WTC11 (cell line): ENCODE measurements at regions not wholly inside any gene's neighbourhood (a gene's known extent, or its start where the extent isn't known, plus 50 kb on each side); places are given as distances from the start of the nearest gene placed in this dataset.

Source experiments
- ATAC-seq: fragments of 200-7000 bp; cut with Tn5 transposase; 2 replicates; pipeline ENCODE4 v1.10.0; 2021; ENCODE audit warnings: mild to moderate bottlenecking, moderate library complexity
- CTCF ChIA-PET: fragments of 300-600 bp; sonication (Branson Sonifier 250); formaldehyde crosslinking; loops from one replicate; lab custom pipeline; 2021; ENCODE audit warnings: antibody characterized with exemption; lab: Charles Lee
- POLR2A ChIA-PET: fragments of 350-600 bp; sonication (Branson Sonifier 250); formaldehyde crosslinking; loops from one replicate; lab custom pipeline; 2021; ENCODE audit warnings: antibody characterized with exemption; lab: Charles Lee
- DNase-seq: peaks from one replicate; pipeline ENCODE4 v3.0.0; 2021; ENCODE audit warnings: low spot score
- H3K27ac Mint-ChIP-seq: 2 replicates; pipeline ENCODE4 v1.8.0; 2021; ENCODE audit warnings: mixed read lengths
- H3K27me3 Mint-ChIP-seq: 2 replicates; pipeline ENCODE4 v1.8.0; 2021; ENCODE audit warnings: low read depth, mild to moderate bottlenecking, moderate library complexity, mixed read lengths
- H3K36me3 Mint-ChIP-seq: 2 replicates; pipeline ENCODE4 v1.8.0; 2021; ENCODE audit warnings: mixed read lengths
- H3K4me1 Mint-ChIP-seq: 2 replicates; pipeline ENCODE4 v1.8.0; 2022; ENCODE audit warnings: mixed read lengths
- H3K4me3 Mint-ChIP-seq: 2 replicates; pipeline ENCODE4 v1.8.0; 2021; ENCODE audit warnings: mild to moderate bottlenecking, moderate library complexity, mixed read lengths
- H3K9me3 Mint-ChIP-seq: 2 replicates; pipeline ENCODE4 v1.8.0; 2021; ENCODE audit warnings: mixed read lengths
- AFF4 ChIP-seq: sonication (generic); formaldehyde crosslinking; IDR thresholded peaks from 2 replicates; pipeline ENCODE4 v1.8.1; 2023; ENCODE audit warnings: mild to moderate bottlenecking, missing genetic modification reagents, borderline replicate concordance
- CBFB ChIP-seq: sonication (generic); formaldehyde crosslinking; IDR thresholded peaks from 2 replicates; pipeline ENCODE4 v1.8.1; 2022; ENCODE audit warnings: mild to moderate bottlenecking, low read depth, missing genetic modification reagents
- ESRRA ChIP-seq: sonication (generic); formaldehyde crosslinking; IDR thresholded peaks from 2 replicates; pipeline ENCODE4 v1.8.1; 2022; ENCODE audit warnings: mild to moderate bottlenecking, missing genetic modification reagents, borderline replicate concordance
- FOXP1 ChIP-seq: sonication (generic); formaldehyde crosslinking; IDR thresholded peaks from 2 replicates; pipeline ENCODE4 v1.8.0; 2022; ENCODE audit warnings: missing genetic modification reagents, mild to moderate bottlenecking, moderate library complexity, borderline replicate concordance
- FOXP4 ChIP-seq: sonication (generic); formaldehyde crosslinking; IDR thresholded peaks from 2 replicates; pipeline ENCODE4 v1.8.0; 2022; ENCODE audit warnings: mild to moderate bottlenecking, missing genetic modification reagents
- HMGA2 ChIP-seq: fragments of 250-450 bp; sonication (Bioruptor Pico); IDR thresholded peaks from 2 replicates; pipeline ENCODE4 v1.4.0; 2021; ENCODE audit warnings: mild to moderate bottlenecking, moderate library complexity
- IRF1 ChIP-seq: sonication (generic); formaldehyde crosslinking; IDR thresholded peaks from 2 replicates; pipeline ENCODE4 v1.8.0; 2023; ENCODE audit warnings: missing genetic modification reagents
- NFE2L1 ChIP-seq: sonication (generic); formaldehyde crosslinking; IDR thresholded peaks from 2 replicates; pipeline ENCODE4 v1.8.1; 2023; ENCODE audit warnings: missing genetic modification reagents
- NR1H2 ChIP-seq: sonication (generic); formaldehyde crosslinking; IDR thresholded peaks from 2 replicates; pipeline ENCODE4 v1.9.0; 2021; ENCODE audit warnings: mild to moderate bottlenecking, moderate library complexity, missing genetic modification reagents
- NR2C2 ChIP-seq: sonication (generic); formaldehyde crosslinking; IDR thresholded peaks from 2 replicates; pipeline ENCODE4 v1.8.0; 2022; ENCODE audit warnings: mild to moderate bottlenecking, missing genetic modification reagents
- USF1 ChIP-seq: sonication (generic); formaldehyde crosslinking; IDR thresholded peaks from 2 replicates; pipeline ENCODE4 v1.8.0; 2022; ENCODE audit warnings: mild to moderate bottlenecking, missing genetic modification reagents
- ZNF232 ChIP-seq: sonication (generic); formaldehyde crosslinking; IDR thresholded peaks from 2 replicates; pipeline ENCODE4 v1.8.0; 2022; ENCODE audit warnings: mild to moderate bottlenecking, missing genetic modification reagents
- TF ChIP-seq, protein P1 (sequence below): sonication (generic); formaldehyde crosslinking; IDR thresholded peaks from 2 replicates; pipeline ENCODE4 v1.8.0; 2022; ENCODE audit warnings: missing genetic modification reagents
- TF ChIP-seq, protein P2 (sequence below): sonication (generic); formaldehyde crosslinking; IDR thresholded peaks from 2 replicates; pipeline ENCODE4 v1.8.1; 2023; ENCODE audit warnings: mild to moderate bottlenecking, missing genetic modification reagents, moderate library complexity

DNA sequence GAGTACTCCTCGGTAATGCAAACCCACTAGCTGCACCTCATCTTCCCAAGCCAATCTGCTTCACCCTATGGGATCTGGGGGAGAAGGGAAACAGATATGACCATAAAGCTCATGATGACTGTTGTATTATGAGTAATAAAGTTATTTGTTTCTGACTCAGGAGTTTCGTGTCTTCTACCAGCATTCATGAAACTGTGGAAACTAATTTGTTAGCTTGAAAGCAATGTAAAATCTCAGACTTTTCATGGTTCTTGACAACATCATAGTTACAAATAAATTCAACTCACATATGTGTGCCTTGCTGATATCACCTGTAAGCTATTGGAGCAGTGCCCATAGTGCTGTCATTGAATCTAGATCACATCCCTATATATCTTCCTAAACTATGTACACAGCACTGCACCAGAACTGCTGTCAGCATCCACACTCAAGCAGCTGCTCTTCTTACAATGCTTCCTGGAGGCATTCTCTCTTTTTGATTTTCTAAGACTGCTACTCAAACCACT, 135.6 kb upstream of the KYNU start:
- ATAC-seq (no peak), DNase-seq (no peak)
- Mint-ChIP-seq H3K27ac (no peak overlapping the region), H3K4me1 (no peaks in the 10 kb centered on the region), H3K4me3 (no peak overlapping the region), H3K36me3 (no peaks in the 10 kb centered on the region; the same call in 1 of the 2 replicates), H3K27me3 (no peaks in the 10 kb centered on the region), H3K9me3 (peaks cover 25% of the 10 kb centered on the region)
- no peak for TF ChIP-seq ZNF232 (CRISPR knock-in tag)
- no peak for TF ChIP-seq USF1 (CRISPR knock-in tag)
- no peak for TF ChIP-seq NR1H2 (CRISPR knock-in tag)
- TF ChIP-seq, protein P1, sequence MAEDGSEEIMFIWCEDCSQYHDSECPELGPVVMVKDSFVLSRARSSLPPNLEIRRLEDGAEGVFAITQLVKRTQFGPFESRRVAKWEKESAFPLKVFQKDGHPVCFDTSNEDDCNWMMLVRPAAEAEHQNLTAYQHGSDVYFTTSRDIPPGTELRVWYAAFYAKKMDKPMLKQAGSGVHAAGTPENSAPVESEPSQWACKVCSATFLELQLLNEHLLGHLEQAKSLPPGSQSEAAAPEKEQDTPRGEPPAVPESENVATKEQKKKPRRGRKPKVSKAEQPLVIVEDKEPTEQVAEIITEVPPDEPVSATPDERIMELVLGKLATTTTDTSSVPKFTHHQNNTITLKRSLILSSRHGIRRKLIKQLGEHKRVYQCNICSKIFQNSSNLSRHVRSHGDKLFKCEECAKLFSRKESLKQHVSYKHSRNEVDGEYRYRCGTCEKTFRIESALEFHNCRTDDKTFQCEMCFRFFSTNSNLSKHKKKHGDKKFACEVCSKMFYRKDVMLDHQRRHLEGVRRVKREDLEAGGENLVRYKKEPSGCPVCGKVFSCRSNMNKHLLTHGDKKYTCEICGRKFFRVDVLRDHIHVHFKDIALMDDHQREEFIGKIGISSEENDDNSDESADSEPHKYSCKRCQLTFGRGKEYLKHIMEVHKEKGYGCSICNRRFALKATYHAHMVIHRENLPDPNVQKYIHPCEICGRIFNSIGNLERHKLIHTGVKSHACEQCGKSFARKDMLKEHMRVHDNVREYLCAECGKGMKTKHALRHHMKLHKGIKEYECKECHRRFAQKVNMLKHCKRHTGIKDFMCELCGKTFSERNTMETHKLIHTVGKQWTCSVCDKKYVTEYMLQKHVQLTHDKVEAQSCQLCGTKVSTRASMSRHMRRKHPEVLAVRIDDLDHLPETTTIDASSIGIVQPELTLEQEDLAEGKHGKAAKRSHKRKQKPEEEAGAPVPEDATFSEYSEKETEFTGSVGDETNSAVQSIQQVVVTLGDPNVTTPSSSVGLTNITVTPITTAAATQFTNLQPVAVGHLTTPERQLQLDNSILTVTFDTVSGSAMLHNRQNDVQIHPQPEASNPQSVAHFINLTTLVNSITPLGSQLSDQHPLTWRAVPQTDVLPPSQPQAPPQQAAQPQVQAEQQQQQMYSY (CRISPR knock-in tag), result no peak
- TF ChIP-seq ESRRA (CRISPR knock-in tag), result no peak
- no peak for TF ChIP-seq FOXP4 (CRISPR knock-in tag)
- no peak for TF ChIP-seq AFF4 (CRISPR knock-in tag)
- no peak for TF ChIP-seq NR2C2 (CRISPR knock-in tag)
- TF ChIP-seq CBFB (CRISPR knock-in tag), result no peak
- no peak for TF ChIP-seq IRF1
- TF ChIP-seq, protein P2, sequence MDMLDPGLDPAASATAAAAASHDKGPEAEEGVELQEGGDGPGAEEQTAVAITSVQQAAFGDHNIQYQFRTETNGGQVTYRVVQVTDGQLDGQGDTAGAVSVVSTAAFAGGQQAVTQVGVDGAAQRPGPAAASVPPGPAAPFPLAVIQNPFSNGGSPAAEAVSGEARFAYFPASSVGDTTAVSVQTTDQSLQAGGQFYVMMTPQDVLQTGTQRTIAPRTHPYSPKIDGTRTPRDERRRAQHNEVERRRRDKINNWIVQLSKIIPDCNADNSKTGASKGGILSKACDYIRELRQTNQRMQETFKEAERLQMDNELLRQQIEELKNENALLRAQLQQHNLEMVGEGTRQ (CRISPR knock-in tag), result no peak
- no peak for TF ChIP-seq NFE2L1 (CRISPR knock-in tag)
- TF ChIP-seq HMGA2 (CRISPR knock-in tag), result no peak
- TF ChIP-seq FOXP1 (CRISPR knock-in tag), result no peak
- POLR2A ChIA-PET, result no interaction called here
- CTCF ChIA-PET, result no interaction called here
